ENCODE measurements at regions not wholly inside any gene's neighbourhood (a gene's known extent, or its start where the extent isn't known, plus 50 kb on each side); places are given as distances from the start of the nearest gene placed in this dataset.

DNA sequence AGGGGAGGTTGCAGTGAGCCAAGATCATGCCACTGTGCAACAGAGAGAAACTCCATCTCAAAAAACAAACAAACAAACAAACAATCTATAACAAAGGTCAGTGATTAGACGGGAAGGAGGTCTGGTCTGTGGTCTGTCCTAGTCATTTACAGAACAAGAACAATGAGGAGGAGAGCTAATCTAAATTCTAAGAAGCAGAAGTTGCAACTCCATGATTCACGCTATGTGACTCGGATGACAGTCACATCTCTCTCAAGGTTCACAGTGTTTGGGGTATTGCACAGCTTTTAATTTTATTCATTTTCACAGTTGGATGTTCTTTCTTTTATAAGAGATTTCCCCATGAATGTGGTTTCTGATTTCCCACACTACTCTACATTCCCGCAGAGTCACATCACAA, 218.7 kb upstream of the PIEZO2 start:
- Histone ChIP-seq H3K4me2 (ENCODE audit: low read length) (no peak overlapping the region), H3K9me2 (ENCODE audit: low read depth, low read length) (no peaks in the 10 kb centered on the region), H3K9ac (ENCODE audit: low read length) (no peak overlapping the region), H3F3A (ENCODE audit: insufficient read depth, low read length) (no peaks in the 10 kb centered on the region), H3K27me3 (ENCODE audit: insufficient read depth, low read length) (no peaks in the 10 kb centered on the region), H3K27ac (ENCODE audit: low read depth, low read length, poor library complexity, severe bottlenecking) (no peak overlapping the region), H3K9me3 (ENCODE audit: low read length) (no peaks in the 10 kb centered on the region), H4K20me1 (ENCODE audit: insufficient read depth, low read length) (no peaks in the 10 kb centered on the region), H3K79me2 (ENCODE audit: insufficient read depth, low read length) (no peaks in the 10 kb centered on the region), H2AFZ (ENCODE audit: low read length) (no peak overlapping the region), H3K4me3 (ENCODE audit: low read depth, low read length, poor library complexity, severe bottlenecking) (no peak overlapping the region), H3K36me3 (ENCODE audit: insufficient read depth, low read length) (no peaks in the 10 kb centered on the region), H3K4me1 (ENCODE audit: insufficient read depth, low read length, severe bottlenecking) (no peaks in the 10 kb centered on the region)
- TF ChIP-seq, protein P1, sequence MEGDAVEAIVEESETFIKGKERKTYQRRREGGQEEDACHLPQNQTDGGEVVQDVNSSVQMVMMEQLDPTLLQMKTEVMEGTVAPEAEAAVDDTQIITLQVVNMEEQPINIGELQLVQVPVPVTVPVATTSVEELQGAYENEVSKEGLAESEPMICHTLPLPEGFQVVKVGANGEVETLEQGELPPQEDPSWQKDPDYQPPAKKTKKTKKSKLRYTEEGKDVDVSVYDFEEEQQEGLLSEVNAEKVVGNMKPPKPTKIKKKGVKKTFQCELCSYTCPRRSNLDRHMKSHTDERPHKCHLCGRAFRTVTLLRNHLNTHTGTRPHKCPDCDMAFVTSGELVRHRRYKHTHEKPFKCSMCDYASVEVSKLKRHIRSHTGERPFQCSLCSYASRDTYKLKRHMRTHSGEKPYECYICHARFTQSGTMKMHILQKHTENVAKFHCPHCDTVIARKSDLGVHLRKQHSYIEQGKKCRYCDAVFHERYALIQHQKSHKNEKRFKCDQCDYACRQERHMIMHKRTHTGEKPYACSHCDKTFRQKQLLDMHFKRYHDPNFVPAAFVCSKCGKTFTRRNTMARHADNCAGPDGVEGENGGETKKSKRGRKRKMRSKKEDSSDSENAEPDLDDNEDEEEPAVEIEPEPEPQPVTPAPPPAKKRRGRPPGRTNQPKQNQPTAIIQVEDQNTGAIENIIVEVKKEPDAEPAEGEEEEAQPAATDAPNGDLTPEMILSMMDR (IDR thresholded peaks at IDR 0.05; ENCODE audit: low read length), result no peak
- TF ChIP-seq EZH2 (IDR thresholded peaks at IDR 0.05; ENCODE audit: borderline replicate concordance, low read length), result no peak

DNA sequence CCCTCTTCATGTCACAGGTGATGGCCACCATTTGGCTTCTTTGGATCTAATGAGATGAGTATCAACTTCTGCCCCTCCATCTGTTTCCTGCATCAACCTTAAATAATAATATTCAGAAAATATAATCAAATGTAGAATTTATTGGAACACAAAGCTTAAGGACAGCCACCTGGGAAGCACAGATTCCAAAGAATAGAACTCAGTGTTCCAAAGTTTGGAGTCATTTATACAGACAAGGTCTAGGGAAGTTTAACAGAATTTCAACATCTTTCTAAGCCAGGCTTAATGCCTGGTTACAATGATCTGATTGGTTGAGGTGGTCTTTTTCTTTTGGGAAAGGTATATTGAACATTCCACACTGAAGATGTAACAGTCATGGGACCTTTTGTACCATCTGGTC, 218.0 kb upstream of the PIEZO2 start:
- Histone ChIP-seq H3K9me2 (ENCODE audit: low read depth, low read length) (no peaks in the 10 kb centered on the region), H3K4me3 (ENCODE audit: low read depth, low read length, poor library complexity, severe bottlenecking) (no peak overlapping the region), H3K27me3 (ENCODE audit: insufficient read depth, low read length) (no peaks in the 10 kb centered on the region), H3F3A (ENCODE audit: insufficient read depth, low read length) (no peaks in the 10 kb centered on the region), H3K4me2 (ENCODE audit: low read length) (no peak overlapping the region), H2AFZ (ENCODE audit: low read length) (no peak overlapping the region), H3K9ac (ENCODE audit: low read length) (no peak overlapping the region), H3K4me1 (ENCODE audit: insufficient read depth, low read length, severe bottlenecking) (no peaks in the 10 kb centered on the region), H4K20me1 (ENCODE audit: insufficient read depth, low read length) (no peaks in the 10 kb centered on the region), H3K36me3 (ENCODE audit: insufficient read depth, low read length) (no peaks in the 10 kb centered on the region), H3K27ac (ENCODE audit: low read depth, low read length, poor library complexity, severe bottlenecking) (no peak overlapping the region), H3K79me2 (ENCODE audit: insufficient read depth, low read length) (no peaks in the 10 kb centered on the region), H3K9me3 (ENCODE audit: low read length) (no peaks in the 10 kb centered on the region)
- TF ChIP-seq, protein P1 (IDR thresholded peaks at IDR 0.05; ENCODE audit: low read length), result no peak
- TF ChIP-seq EZH2 (IDR thresholded peaks at IDR 0.05; ENCODE audit: borderline replicate concordance, low read length), result no peak

DNA sequence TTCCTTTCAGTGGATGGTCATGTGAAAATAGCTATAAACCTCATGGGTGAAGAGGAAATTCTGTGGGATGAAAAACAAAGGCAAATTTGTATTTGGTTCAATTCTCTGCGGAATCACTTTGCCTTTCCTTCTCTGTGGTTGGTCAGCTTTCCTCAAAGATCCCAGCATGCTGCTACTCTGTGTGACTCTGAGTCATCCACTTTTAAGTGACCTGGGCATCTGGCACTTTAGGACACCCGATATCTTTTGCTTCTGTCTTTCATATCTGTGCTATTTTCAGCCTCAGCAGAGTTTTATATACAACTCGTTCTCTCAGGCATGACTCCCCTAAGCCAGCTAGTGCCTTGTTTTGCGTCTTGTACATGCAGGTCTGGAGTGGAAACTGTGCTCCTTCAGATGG, 217.0 kb upstream of the PIEZO2 start:
- no peak overlapping the region for H3K27ac ChIP-seq (ENCODE audit: low read depth, low read length, poor library complexity, severe bottlenecking)

More for the DNA sequence above, 217.0 kb upstream of the PIEZO2 start:
- no peaks in the 10 kb centered on the region for H4K20me1 ChIP-seq (ENCODE audit: insufficient read depth, low read length)
- TF ChIP-seq EZH2 (IDR thresholded peaks at IDR 0.05; ENCODE audit: borderline replicate concordance, low read length), result no peak
- TF ChIP-seq, protein P1 (IDR thresholded peaks at IDR 0.05; ENCODE audit: low read length), result no peak
- no peaks in the 10 kb centered on the region for H3K4me1 ChIP-seq (ENCODE audit: insufficient read depth, low read length, severe bottlenecking)
- no peaks in the 10 kb centered on the region for H3K79me2 ChIP-seq (ENCODE audit: insufficient read depth, low read length)
- no peak overlapping the region for H3K4me2 ChIP-seq (ENCODE audit: low read length)
- no peaks in the 10 kb centered on the region for H3K9me2 ChIP-seq (ENCODE audit: low read depth, low read length)
- H3K27me3 ChIP-seq (ENCODE audit: insufficient read depth, low read length), result no peaks in the 10 kb centered on the region
- no peaks in the 10 kb centered on the region for H3K36me3 ChIP-seq (ENCODE audit: insufficient read depth, low read length)
- H3K9me3 ChIP-seq (ENCODE audit: low read length), result no peaks in the 10 kb centered on the region
- no peaks in the 10 kb centered on the region for H3F3A ChIP-seq (ENCODE audit: insufficient read depth, low read length)
- H3K9ac ChIP-seq (ENCODE audit: low read length), result no peak overlapping the region
- no peak overlapping the region for H3K4me3 ChIP-seq (ENCODE audit: low read depth, low read length, poor library complexity, severe bottlenecking)
- H2AFZ ChIP-seq (ENCODE audit: low read length), result no peak overlapping the region
